ENCODE measurements at regions not wholly inside any gene's neighbourhood (a gene's known extent, or its start where the extent isn't known, plus 50 kb on each side); places are given as distances from the start of the nearest gene placed in this dataset.
"Not testable (repeated sequence)": the region's sequence is repeated elsewhere in the genome, so short reads cannot be mapped to it uniquely, and the experiment has no call there.

- DNase-seq = no peak
These were observed 217.5 kb downstream of the RAP2B start for GRCh38 chr3:153379516-153379915.

GRCh38 chr3:153385343-153385742 is 223.3 kb downstream of the RAP2B start:
- no peak for DNase-seq

GRCh38 chr3:153392363-153392762 is 230.3 kb downstream of the RAP2B start:
- no peak for DNase-seq

- DNase-seq = no peak
These were observed 232.0 kb downstream of the RAP2B start for GRCh38 chr3:153394017-153394416.

GRCh38 chr3:153396581-153396980 is 234.6 kb downstream of the RAP2B start:
- DNase-seq = no peak

- DNase-seq = no peak
These were observed 235.8 kb downstream of the RAP2B start for GRCh38 chr3:153397794-153398193.

GRCh38 chr3:153399636-153400035 is 237.6 kb downstream of the RAP2B start:
- DNase-seq = no peak

DNA sequence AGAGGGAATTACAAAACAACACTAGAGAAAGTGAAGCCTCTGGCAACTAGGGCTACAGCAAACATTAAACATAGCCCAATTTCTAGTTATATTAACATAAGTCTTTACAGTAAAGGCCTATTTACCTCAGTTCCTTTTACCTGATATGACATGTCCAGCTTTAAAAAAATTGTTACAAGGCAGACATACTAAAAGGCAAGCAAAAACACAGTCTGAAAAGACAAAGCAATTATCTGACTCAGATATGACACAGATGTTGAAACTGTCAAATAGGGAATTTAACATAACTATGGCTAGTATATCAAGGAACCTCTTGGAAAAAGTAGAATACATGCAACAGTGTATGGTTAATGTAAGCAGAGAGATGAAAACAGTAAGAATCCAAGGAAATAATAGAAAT is 238.6 kb downstream of the RAP2B start:
- DNase-seq = no peak

- peak; percentile 3 for DNase-seq
These were observed 242.1 kb downstream of the RAP2B start for GRCh38 chr3:153404157-153404556.

GRCh38 chr3:153405320-153405719 is 243.3 kb downstream of the RAP2B start:
- not testable (repeated sequence) for DNase-seq

DNA sequence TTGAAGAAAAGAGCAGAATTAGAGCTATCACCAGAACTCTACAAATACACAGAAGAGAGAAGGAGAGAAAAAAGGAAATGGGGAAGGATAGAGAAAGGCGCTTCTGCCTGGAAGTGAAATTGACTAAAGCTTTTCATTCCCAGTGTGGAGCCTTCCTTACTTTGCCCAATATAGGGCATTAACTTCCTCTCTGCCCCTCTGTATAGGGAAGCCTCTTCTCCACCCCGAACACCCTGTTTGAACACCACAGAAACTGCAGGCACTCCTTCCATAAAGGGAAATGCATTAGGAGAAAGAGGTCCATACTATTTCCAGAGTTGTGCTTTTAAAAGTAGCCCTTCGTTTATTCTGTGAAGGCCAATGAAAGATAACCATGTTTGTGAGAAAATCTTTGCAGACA is 248.5 kb downstream of the RAP2B start:
- no peak for DNase-seq

DNA sequence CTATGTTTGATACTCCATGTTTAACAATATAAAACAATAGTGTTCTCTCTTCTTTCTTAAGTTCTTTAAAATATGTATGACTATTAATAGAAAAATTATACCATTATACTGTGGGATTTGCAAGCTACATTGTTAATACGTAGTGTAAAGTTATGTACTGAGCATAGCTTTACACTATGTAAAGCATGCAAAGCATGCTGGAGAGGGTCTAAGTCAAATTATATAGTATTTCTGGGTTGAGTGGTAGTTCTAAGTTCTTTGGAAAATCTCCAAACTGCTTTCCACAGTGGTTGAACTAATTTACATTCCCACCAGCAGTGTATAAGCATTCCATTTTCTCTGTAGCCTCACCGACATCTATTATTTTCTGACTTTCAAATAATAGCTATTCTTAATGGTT is 253.0 kb downstream of the RAP2B start:
- DNase-seq = no peak

DNA sequence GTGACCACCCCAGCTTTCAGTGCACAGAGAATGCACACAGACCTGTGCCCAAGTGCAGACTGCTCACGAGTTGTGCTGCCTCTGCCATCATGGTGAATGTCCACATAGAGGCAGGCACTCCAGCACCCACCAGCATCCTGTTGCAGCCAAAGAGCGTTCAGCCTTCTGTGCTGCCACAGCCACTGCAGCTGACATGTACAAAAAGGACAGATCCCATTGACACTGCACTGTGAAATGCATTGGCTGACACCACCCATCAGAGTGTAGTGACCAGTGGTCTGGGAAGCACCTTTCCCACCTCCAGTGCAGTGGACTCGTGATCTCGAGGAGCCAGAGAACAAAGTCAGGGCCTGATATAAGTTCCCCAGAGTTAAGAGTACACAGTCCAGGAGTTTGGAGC is 260.3 kb downstream of the RAP2B start:
- no peak for DNase-seq

- DNase-seq = not testable (repeated sequence)
These were observed 261.8 kb downstream of the RAP2B start for GRCh38 chr3:153423820-153424219.

GRCh38 chr3:153426344-153426743 is 264.3 kb downstream of the RAP2B start:
- no peak for DNase-seq

- DNase-seq = no peak
These were observed 264.8 kb downstream of the RAP2B start for GRCh38 chr3:153426803-153427202.

DNA sequence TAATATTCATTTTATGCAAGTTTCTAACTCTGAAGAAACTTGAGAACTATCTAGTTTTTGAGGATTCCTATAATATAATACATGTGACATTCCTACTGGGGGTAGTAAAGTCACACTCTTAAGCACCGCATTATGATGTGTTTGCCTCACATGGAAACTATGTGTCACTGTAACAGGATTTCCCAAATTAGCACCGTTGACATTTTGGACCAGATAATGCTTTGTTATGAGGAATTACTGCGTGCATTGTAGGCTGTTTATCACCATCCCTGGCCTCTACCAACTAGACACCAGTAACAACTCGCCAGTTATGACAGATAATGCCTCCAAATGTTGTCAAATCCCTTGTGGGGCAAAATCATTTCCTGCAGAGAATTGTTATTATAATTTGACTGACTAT is 267.8 kb downstream of the RAP2B start:
- DNase-seq = no peak

DNA sequence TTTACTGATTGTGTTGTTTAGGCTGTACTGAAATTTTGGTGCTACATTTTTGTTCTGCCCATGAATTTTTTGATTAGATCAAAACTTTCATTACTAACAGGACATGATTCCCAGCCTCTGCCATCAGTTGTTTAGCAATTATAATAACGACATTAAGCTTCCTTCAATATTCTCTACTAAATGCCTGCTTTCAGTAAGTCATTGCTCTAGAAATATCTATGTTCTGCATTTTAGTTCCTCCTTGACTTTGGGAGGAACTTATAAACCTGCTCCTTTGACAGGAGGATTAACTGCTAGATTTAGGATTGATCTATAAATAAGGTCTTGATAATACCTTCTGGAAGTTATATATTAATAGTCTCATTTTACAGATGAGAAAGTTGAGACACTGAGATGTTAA is 269.1 kb downstream of the RAP2B start:
- no peak for DNase-seq

DNA sequence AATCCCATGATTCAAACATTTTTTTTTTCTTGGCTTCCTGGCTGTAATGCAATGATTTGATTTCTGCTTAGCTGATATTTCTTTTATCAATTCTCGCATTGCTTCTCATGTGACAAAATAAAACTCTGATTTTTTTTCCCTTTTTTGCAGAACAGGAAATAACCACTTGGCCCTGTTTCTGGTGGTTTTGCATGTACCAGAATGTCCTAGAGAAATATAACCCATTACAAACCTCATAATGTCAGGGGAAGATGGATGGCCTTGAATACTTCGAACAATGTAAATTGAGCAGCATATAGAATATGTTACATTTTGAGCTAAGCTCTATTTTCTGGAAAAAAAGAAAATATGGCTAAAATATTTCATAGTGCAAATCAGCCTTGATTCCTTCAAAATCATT is 275.6 kb downstream of the RAP2B start:
- DNase-seq = no peak

DNA sequence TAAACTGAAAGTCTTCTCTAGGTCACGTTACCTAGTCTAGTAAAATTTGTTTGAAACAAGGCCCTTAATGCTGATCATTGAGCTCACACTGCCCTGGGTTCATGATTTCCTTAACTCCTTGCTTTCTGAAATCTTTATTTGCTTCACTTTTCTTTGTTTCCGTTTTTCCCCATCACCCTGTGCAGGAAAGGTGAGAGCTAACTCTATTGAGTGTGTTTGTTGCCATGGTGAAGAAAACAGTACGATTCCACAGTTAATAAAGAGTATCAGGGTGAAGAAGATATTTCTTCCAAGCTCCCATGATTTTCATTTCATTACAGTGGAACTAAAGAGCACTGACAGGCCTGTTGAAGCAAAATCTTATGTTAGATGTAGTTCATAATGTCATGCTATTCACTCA is 276.2 kb downstream of the RAP2B start:
- no peak for DNase-seq

GRCh38 chr3:153439780-153440179 is 277.8 kb downstream of the RAP2B start:
- no peak for DNase-seq

- no peak for DNase-seq
These were observed 278.3 kb downstream of the RAP2B start for GRCh38 chr3:153440311-153440710.

GRCh38 chr3:153442386-153442785 is 280.4 kb downstream of the RAP2B start:
- DNase-seq = no peak

GRCh38 chr3:153442799-153443487 is 280.9 kb downstream of the RAP2B start:
- DNase-seq = no peak

GRCh38 chr3:153443961-153444360 is 281.9 kb downstream of the RAP2B start:
- DNase-seq = peak; percentile 55

DNA sequence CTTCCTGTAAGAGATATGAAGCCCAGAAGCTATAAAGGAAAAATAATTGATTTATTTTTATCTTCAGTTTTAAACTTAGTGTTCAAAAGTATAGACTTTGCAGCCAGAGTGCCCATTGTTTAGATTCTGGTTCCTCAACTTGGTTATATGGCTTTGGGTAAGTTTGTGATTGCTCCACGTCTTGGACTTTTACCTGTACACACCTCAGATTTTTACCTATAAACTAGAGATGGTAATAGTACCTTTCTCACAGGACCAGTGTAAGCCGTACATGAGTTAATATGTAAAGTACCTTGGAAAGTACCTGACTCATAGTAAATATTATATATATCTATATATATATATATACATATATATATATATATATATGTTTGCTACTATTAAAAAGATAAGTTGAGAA is 283.8 kb downstream of the RAP2B start:
- DNase-seq = no peak

Data from NCI-H69 (cell line).